Adrenal gland (tissue), 9 donors: ENCODE measurements at regions not wholly inside any gene's neighbourhood (a gene's known extent, or its start where the extent isn't known, plus 50 kb on each side); places are given as distances from the start of the nearest gene placed in this dataset.

ENCODE experiments used
- DNase-seq, 7 donors: peaks; one replicate each; pipeline ENCODE4 v3.0.0-alpha.2; 2019 to 2020
- H3K27ac ChIP-seq, 5 donors: fragments of 200-600 bp; sonication (generic) in 4 of 5; 1 replicate in 3 of 5; 2 replicates in 2 of 5; pipeline versions ENCODE4 v1.5.1 to v1.8.0; 2016 to 2020; ENCODE audit warnings: mild to moderate bottlenecking in 1 of 5
- H3K27me3 ChIP-seq: fragments of 200-600 bp; 2 replicates; pipeline ENCODE4 v1.8.0; 2021
- H3K36me3 ChIP-seq, 2 donors: fragments of 200-600 bp; replicated peaks in 1 of 2; 1 replicate in 1 of 2; 2 replicates in 1 of 2; pipeline versions ENCODE4 v1.5.1 to v1.8.0; 2018 to 2022
- H3K4me1 ChIP-seq, 2 donors: fragments of 200-600 bp; replicated peaks in 1 of 2; 1 replicate in 1 of 2; 2 replicates in 1 of 2; pipeline versions ENCODE4 v1.5.1 to v1.8.0; 2018 to 2021
- H3K4me3 ChIP-seq, 4 donors: fragments of 200-600 bp; sonication (generic) in 3 of 4; one replicate each; pipeline ENCODE4 v1.5.1; 2016 to 2018
- H3K9me3 ChIP-seq, 3 donors: fragments of 200-600 bp; sonication (generic) in 1 of 3; replicated peaks in 1 of 3; 1 replicate in 2 of 3; 2 replicates in 1 of 3; pipeline versions ENCODE4 v1.5.1 to v1.8.0; 2016 to 2021
- CTCF ChIP-seq, 6 experiments: fragments of 450-650 bp in 4 of 6; fragments of 200-600 bp in 2 of 6; sonication (generic) in 1 of 6; IDR thresholded peaks; 1 replicate in 5 of 6; 2 replicates in 1 of 6; pipeline versions ENCODE4 v1.5.1 to v1.8.0; 2016 to 2021; ENCODE audit warnings: antibody characterized with exemption in 6 of 6, mild to moderate bottlenecking in 2 of 6, moderate library complexity in 1 of 6
- POLR2A ChIP-seq, 2 donors: fragments of 450-650 bp; IDR thresholded peaks; one replicate each; pipeline ENCODE4 v1.6.1; 2017; ENCODE audit warnings: antibody characterized with exemption in 2 of 2, mild to moderate bottlenecking in 2 of 2, moderate library complexity in 1 of 2
- WGBS, 4 donors: extraction: QIAGEN DNeasy Blood & Tissue Kit in 2 of 4; methylation state at CpG; one replicate each; pipeline versions ENCODE4 v1.1.5 to v1.1.7; 2013 to 2017; 5-methylcytosine and 5-hydroxymethylcytosine counted together
- intact Hi-C, 2 donors: fragments of 100-400 bp; cut with DNase I; formaldehyde crosslinking; loops; one replicate each; pipeline versions ENCODE4 v1.14.1 to v1.15.0; 2022 to 2023
- donor health status: healthy with polysubstance abuse.
- donor health status: Bipolar disorder and iron deficiency.
- donor health status: DM: yes; HTN: yes; CAD: no.
- donor health status: DM: no; HTN: no; CAD: no.
- donor health status: DM: no; HTN: no; CAD: no.

DNA sequence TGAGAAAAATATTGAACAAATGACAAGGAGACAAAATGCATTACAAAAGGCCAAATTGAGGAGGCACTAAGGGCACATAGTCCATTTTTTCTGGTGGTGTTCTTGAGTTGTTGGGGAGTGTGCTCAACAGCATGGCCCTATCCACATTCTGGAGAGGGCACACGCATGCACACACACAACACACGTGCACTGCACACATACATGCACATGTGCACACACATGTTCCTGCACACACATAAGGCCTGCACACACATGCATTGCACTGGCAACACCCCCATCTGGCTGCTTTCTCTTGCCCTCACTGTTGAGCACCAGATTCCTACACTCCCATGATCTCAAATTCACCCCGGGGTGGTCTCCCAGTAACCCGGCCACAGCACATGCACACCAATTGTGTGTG is 659.2 kb upstream of the RAB6C start:
- Histone ChIP-seq H3K4me3 (no peak overlapping the region), H3K27me3 (no peaks in the 10 kb centered on the region), H3K9me3 (no peaks in the 10 kb centered on the region), H3K4me1 (no peaks in the 10 kb centered on the region), H3K27ac (no peak overlapping the region), H3K36me3 (no peaks in the 10 kb centered on the region)
- WGBS, 4 donors, result 84 to 96% (median 93%) methylated on average over 4 of the region's 4 CpGs
- no peak for DNase-seq
- TF ChIP-seq CTCF (IDR thresholded peaks at IDR 0.05) (no peak), POLR2A (IDR thresholded peaks at IDR 0.05) (no peak)
- intact Hi-C loops, result no loop called here

GRCh38 chr2:129324349-129324748 is 655.1 kb upstream of the RAB6C start:
- TF ChIP-seq POLR2A (IDR thresholded peaks at IDR 0.05) (no peak), CTCF (IDR thresholded peaks at IDR 0.05) (no peak)
- Histone ChIP-seq H3K4me3 (no peak overlapping the region), H3K4me1 (no peaks in the 10 kb centered on the region), H3K36me3 (no peaks in the 10 kb centered on the region), H3K27ac (no peak overlapping the region), H3K27me3 (no peaks in the 10 kb centered on the region), H3K9me3 (no peaks in the 10 kb centered on the region)
- DNase-seq, result no peak
- intact Hi-C loops, result no loop called here
- WGBS, 4 donors, result 75 to 86% (median 84%) methylated on average over 2 of the region's 2 CpGs

- Histone ChIP-seq H3K27me3 (no peaks in the 10 kb centered on the region), H3K36me3 (no peaks in the 10 kb centered on the region), H3K9me3 (no peaks in the 10 kb centered on the region), H3K27ac (no peak overlapping the region), H3K4me1 (no peaks in the 10 kb centered on the region), H3K4me3 (no peak overlapping the region)
- TF ChIP-seq CTCF (IDR thresholded peaks at IDR 0.05) (no peak), POLR2A (IDR thresholded peaks at IDR 0.05) (no peak)
- intact Hi-C loops, result no loop called here
- 90 to 97% (median 92%) methylated on average over 2 of the region's 2 CpGs for WGBS, 4 donors
- DNase-seq, result no peak
These were observed 654.3 kb upstream of the RAB6C start for GRCh38 chr2:129325151-129325550.

DNA sequence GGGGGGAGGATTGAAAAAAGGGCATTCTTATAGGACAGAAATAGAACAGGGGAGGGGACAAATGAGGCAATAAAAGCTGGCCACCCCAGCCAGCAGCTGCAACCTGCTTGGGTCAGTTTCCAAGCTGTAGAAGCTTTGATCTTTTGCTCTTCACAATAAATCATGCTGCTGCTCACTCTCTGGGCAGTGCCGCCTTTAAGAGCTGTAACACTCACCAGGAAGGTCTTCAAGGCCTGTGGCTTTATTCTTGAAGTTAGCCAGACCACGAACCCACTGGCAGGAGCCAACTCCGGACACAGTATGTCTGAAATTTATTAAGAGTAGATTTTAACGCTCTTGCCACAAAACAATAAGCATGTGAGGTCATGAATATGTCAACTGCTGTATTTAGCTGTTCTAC is 649.9 kb upstream of the RAB6C start:
- no peak overlapping the region for H3K27ac ChIP-seq
- DNase-seq, result no peak

More for the DNA sequence above, 649.9 kb upstream of the RAB6C start:
- no peaks in the 10 kb centered on the region for H3K36me3 ChIP-seq
- no peaks in the 10 kb centered on the region for H3K4me1 ChIP-seq
- intact Hi-C loops, result no loop called here
- no peaks in the 10 kb centered on the region for H3K9me3 ChIP-seq
- WGBS, 4 donors, result 52 to 65% (median 59%) methylated on average over 4 of the region's 4 CpGs
- H3K27me3 ChIP-seq, result no peaks in the 10 kb centered on the region
- no peak for TF ChIP-seq CTCF (IDR thresholded peaks at IDR 0.05)
- TF ChIP-seq POLR2A (IDR thresholded peaks at IDR 0.05), result no peak
- H3K4me3 ChIP-seq, result no peak overlapping the region
